Germinal center (tissue), 1 donor: ENCODE measurements at regions not wholly inside any gene's neighbourhood (a gene's known extent, or its start where the extent isn't known, plus 50 kb on each side); places are given as distances from the start of the nearest gene placed in this dataset.

Experiments
- DNase-seq: peaks from one replicate; pipeline ENCODE4 v3.0.0; 2012; ENCODE audit warnings: mixed read lengths, low spot score

DNA sequence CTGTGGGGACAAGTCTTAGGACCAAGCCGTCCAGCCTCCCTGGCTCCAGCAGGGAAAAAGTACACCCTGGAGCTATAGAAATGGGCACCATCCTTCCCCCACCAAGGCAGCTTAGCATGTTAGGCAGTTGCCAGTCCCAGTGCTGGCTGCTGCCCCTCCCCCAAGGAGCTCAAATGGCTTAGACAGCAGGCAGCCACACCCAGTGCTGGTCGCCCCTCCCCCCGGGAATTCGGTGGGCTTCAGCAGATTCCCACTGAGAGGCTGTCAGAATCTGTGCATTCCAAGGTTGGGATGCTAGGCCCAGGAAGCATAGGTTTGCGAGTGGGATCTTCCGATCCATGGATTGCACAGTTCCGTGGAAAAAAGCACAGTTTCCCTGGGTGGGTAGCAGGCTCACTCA lies 105.2 kb upstream of the ITGA1 start:
- no peak for DNase-seq

DNA sequence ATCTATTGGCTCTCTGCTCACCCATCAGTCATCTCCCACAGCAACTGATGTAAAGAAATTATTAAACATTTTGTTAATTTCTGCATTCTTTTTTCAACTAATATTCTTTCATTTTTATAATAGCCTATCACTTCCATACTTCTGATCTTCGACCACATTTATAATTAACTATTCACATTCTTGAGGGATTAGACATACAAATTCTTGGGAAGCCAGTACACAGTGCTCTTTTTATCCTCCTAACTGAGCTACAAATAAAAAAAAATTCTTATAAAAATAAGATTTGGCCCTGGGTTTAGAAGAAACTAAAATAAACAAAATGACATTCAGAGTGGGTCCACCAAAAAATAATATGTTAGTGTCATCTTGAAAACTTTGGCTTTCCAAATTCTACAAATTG lies 103.7 kb upstream of the ITGA1 start:
- DNase-seq: no peak

DNA sequence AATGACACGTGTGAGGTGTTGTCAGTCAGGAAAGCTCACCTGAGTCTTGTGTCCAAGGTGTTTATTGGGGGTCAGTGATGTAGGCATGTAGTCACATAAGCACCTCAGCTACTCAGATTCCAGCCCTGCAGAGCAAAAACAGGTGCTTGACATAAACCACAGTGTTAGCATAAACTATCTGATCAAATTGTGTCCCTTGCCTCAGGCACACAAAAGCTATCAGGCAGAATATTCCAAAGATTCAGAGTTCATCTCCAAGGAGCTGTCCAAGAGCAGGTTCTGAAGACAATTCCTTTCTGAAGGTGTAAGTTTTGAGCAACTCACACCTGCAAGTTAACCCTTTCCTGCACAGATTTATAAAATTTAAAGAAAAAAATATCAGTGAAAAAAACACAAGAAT lies 102.2 kb upstream of the ITGA1 start:
- DNase-seq: no peak

DNA sequence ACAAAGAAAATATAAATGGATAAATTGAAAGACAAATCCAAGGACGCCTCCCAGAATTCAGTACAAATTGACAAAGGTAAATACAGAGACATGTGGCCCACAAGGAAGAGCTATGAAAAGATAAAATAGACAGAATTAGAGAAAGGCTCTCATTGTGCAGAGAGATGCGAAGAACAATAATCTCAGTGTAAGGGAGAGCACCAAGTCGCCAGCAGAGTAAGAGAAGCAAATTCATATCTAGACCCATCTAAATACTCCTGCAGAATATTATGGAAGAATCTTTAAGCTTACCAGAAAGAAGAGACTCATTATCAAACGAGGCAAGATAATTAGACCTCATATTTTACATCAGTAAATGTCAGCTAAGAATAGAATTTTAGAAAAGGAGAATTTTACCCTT lies 101.7 kb upstream of the ITGA1 start:
- no peak for DNase-seq

DNA sequence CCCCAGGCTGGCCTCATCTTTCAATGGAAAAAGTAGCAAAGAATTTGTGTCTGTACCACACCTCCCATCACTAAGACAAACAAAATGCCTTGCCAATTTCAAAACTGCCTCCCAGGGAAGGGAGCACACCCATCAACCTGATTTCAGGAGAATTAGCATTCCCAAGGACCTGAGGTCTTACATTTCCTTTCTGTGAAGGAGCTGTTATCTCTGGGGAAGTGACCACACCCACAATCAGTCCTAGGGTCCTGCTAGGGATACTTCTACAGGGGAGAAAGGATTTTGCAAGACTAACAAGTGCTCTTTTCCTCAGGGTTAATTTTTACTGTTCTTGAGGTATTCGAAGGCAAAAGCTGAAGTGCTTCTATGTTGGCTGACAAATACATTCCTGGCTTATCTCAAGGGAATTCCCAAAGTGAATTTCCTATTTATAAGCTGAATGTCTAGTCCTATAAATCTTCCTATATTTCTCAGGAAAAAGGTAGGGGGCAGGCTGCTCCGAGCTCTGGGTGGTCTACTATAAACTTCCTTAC lies 97.4 kb upstream of the ITGA1 start:
- DNase-seq: no peak

DNA sequence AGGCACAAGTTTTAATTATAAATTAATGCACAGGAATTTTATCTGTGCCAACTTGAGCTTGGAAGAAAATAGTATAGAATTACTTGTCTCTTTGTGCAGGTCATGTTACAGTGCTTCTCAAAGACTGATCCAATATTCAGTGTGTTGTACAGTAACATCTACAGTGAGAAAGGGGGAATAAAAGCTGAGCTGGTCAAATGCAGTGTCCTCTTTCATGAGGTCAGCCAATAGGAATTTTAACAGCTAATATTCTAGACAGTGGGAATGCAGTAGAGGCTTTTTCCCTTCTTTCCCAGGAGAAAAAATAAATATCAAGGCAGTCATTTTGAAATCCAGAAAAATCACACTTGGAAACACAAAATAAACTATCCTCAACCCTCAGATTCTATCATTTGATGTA lies 95.7 kb upstream of the ITGA1 start:
- DNase-seq: no peak

DNA sequence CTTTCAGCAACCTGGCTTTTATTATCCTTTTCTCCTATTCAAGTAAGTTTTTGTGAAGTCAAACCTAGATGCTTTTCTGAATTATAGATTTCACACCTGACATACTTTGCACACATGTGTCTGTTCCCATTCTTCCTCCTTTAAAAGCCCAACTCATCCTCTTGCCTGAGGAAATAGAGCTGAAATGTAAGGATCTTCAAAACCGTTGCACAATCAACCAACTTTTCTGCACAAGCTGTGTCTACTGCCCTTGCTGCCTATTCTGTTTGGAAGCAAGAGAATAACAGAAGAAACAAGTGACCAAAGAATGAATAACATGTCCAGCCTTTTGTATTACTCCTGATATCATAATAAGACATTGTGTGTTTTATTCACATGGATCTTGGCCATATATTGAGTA lies 95.1 kb upstream of the ITGA1 start:
- no peak for DNase-seq

DNA sequence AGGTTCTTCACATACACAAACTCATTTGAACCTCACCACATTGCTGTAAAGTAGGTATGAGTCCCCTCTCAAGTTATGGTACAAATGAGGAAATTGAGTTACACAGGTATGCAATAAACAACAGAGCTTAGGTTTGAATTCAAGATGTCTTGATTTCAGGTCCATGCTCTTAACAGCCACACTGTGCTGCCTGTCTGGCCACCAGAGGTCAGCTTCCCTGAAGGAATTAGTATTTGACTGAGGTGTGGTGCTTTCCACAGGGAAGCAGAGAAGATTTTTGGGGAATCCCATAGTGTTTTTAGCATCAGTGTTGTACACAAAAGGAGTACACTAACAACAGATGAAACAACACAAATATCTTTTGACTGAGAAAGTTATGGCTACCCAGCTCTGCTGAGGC lies 94.4 kb upstream of the ITGA1 start:
- no peak for DNase-seq

DNA sequence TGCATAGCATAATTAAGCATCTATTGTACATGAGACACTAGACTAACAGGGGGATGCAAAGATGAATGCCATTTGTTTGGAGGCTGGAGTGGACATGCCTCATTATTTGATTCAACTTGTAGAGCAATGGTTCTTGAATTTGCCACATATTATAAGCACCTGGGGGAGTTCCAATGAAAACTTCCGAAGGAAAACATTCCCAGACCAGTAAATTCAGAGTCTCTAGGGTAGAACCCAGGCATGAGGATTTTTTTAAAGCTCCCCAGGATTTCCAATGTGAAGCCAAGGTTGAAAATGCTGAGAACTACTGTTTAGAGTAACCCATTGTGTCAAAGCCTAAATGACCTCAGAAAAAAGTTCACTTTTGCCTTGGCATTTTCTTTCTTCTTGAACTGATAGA lies 93.9 kb upstream of the ITGA1 start:
- DNase-seq: no peak

DNA sequence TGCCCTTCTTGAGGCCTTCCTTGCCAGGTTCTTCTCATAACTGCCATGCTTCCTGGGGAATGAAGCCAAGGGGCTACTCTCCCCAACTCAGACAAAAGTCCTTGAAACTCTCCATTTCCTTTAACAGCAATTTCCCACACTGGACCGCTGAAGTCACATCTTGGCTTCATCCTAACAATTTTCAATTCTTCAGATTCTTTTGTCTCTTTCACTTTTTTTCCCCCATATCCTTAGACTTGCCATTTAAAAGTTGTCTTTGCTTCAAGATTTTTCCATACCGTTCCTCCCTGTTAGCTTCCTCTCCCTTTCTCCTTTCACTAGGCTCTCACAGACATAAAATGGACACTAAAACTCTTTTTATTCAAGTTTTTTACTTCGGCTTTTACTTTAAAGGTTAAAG lies 93.1 kb upstream of the ITGA1 start:
- no peak for DNase-seq

DNA sequence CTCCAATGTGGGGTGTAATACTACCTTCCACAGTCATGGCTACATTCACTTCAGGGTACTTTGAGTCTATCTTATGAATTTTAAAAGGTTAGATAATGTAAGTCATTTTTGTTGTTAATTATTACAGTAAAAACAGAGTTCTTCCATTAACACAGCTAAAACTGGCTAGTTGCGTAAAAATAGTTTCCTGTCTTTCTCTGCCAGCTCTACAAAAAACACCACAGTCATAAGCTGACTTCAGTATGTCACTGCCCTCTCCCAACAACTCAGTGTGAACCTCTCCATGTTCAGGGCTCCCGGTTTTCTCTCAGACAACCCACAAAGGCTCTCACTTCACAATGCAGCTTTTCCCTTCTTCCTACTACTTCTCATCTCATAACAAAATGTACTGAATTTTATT lies 84.8 kb upstream of the ITGA1 start:
- DNase-seq: no peak

DNA sequence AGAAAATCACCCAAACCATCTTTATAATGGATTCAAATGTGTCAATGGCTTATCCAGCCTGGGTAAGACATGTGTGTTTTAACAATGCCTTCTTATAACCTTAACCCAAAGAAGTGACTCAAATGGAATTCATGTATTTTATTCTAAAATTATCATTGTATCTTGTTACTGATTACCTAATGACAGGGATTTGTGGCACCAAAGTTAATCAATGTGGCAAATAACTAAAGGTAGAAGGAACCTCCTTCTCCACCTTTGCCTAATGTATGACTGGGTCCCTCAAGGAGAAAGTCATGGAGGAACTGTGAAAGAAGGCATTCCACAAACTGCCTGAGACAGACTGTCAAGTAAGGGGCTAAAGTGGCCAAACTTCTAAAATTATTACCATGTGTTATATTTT lies 84.4 kb upstream of the ITGA1 start:
- DNase-seq: no peak

DNA sequence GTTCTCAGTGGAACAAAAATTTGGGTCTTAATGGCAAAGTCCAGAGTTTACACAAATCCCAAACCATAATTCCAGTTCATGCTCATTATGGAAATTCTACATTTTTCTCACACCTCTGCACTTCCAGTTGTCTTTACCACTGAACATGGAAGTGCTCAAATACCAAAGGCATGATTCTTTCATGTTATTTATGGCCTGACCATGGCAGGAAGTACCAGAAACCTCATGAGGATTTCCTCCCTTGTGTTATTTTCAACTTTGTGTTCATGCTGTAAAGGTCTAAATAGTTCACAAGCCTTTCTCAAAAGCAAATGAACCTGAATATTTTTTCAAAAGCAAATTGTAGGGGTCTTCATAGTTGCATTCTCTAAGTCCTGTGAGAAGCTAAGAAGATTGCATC lies 82.0 kb upstream of the ITGA1 start:
- no peak for DNase-seq

DNA sequence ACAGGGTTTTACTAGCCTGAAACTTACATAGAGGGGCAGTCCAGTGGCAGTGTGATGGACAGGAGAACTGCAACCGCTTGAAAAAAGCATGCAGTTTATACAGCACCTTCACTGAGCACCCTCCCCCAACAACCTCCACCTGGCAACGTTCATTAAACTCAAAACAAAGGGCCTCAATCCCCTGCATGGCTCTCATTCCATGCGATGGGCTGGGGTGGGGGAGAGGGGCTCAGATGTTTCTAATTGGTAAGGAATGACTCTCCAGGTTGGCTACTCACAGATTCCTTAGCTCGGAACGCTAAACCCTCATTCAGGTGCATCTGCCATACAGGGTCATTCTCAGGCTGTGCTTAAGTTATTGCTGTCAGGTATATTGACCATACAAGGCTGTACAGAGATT lies 80.9 kb upstream of the ITGA1 start:
- DNase-seq: no peak

DNA sequence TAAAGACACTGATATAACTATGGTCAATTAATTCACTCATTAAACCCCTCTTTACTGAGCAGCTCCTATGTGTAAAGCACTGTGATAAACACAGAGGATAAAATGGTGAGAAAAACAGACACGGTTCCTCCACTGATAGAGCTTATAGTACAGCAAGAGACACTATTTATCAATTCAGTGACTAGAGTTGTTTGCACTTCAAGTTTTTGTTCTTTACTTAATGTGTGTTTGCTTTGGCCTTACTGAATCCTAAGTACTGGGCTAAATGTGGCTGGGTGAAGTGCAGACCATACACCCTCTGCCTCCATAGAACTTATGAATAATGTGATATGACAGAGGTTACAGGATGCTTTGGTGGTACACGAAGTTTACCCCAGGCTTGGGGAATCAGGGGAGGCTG lies 80.1 kb upstream of the ITGA1 start:
- DNase-seq: no peak

DNA sequence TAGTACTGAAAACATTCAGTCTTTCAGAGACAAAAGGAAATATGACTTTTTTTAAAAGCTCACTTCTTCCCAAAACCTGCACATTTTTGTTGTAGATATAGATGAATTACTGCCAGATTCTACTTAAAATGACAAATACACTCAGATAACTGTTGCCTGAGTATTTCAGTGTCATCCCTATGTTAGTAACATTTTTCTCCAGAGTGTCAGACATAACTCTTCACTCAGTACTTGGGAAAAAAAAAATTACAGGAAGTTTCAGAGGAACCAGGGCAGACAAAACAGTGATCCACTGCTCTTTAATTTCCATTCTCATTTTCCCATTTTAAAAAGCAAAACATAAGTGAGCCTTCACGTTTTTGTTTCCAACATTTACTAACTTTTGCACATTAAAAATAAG lies 79.3 kb upstream of the ITGA1 start:
- DNase-seq: no peak

DNA sequence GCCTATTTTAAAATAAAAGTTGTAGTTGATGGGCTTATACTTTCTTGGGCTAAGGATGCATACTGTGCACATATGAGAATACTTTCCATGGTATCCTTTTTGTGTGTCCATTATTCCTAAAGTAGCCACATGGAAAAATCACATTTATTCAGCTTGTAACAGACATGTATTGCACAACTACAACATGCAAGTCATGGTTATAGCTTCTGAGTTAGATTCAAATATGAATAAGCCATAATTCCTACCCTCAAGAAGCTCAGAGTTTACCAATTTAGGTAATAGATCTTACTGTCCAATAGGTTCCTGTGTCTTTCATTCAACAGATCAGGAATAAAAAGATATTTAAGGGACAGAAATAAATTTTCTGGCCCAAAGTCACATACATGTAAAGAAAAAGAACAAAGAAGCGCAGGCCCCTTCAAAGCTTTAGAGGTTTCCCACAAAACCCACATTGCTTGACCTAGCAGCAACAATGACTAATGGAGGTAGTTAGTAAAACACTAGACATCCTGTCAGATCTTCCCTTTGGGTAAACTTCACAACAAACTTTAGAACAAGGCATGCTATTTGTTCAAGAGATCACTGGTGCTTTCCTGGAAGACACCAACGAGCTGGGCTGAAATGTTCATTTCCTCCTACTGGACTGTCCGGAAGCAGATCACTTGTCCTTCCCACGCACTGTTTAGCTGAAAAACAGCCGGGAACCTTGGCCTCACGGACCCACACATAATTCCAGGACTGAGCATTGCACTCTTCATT lies 78.4 kb upstream of the ITGA1 start:
- DNase-seq: no peak

DNA sequence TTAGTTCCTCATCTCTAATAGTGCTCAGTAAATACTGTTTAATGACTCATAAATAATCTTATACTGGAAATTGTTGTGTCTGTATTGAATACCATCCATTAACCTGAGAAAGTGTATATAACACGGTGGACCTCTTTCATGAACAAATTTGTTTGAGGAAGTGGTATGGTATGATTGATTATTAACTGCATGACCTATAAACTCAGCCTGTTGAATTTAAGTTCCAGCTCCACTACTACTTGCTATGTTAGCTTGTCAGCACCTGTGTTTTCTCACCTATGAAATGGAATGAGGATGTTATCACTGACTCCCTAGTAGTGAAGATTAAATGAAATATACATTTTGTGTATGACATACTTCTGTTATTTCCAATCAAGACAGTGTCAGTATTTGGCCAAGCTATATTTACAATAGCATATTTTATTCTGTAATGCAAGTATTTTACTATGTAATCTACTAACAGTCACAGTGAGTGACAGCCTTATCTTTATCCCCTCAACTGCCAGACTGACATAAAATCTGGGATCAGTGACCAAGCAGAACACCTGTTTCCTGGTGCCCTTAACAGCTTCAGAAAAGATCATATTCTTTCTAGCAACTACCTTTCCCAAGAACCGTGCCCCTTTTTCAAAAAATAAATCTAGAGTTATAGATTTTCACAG lies 77.3 kb upstream of the ITGA1 start:
- DNase-seq: no peak

DNA sequence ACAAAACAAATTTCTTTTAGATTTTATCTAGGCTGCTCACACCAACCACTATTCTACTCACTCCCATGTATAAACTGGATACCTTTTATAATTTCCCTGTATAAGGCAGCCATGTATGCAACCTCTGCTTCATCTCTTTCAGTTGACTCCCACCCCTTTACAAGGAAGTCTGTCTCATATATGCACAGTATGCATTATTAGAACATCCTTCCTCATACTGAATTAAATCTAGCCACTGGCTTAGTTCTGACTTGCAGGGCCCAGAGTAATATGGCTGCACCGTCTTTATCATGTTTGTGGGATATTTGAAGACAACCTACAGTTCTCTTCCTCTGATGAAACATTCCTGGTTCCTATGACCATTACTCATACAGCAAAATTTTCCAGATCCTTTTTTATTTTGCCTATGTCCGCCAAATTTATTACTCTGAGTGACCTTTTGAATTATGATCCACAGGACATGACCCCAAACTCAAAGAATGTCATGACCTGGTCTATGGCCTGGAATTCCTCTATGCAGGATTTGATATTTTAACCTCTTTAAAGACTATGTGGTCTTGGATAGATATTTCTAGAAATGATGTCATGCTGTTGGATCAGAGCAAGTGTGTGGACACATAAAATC lies 76.6 kb upstream of the ITGA1 start:
- DNase-seq: no peak

DNA sequence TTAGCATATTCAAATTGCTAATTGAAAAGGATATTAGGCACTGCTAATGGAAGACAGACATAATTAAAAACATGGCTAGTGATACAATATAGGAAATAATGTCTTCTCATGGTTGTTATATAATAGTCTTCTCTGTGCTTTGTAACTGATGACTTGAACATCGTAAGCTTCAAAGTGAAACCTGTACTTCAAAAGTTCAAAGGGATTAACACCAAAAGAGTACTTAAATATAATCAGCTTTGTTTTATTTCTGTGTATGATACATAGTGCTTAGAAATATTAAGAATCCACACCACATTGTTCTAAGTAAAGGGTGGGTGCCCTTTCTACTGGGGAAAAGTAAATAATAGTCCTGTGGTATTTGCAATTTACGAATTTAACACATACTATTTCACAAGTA lies 75.4 kb upstream of the ITGA1 start:
- DNase-seq: no peak

DNA sequence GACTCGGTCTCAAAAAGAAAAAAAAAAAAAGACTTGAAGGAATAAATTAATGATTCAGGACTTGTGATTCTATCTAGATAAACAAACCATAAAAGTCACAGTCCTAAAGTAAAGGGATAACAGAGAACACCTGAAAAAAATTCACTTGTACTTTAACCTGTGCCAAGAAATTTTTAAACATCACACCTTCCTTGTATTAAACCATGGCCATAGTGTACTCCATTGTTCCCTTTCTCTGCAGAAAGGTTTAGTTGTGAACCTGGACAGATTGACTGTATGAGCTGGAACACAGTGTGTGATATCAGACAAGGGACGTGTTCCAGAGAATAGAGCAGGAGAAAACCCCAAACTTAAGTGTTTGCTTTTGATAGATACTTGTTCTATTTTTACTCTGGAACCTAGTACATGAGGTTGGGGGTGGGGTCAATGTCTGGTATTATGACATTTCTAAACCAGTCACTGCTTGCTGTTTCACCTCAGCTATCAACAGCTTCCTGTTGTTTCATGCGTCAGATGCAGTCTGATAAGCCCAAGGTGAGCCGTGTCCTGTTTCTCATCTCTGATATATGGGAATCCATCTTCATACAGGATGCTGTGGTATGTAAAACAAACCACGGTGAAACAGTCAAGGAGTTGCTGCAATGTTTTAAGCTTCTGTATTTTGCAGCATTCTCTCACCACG lies 62.5 kb upstream of the ITGA1 start:
- no peak for DNase-seq

DNA sequence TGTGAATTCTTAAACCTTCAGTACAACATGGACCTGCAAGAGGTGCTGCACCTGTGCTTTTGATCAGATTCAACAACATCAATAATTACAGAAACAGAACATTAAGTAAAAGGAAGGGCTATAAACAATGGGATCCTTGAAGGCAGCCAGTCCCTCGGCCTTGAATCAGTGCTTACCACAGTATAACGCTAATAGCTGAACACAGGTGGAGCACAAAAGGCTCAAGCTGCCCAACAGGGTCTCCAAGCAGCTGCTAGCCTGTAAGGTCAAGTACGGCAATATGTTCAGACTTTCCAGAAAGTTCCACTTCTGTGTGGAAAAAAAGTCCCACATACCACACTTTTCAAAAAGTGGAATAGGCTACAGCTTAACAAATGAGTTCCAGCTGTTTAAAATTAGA lies 61.9 kb upstream of the ITGA1 start:
- no peak for DNase-seq

DNA sequence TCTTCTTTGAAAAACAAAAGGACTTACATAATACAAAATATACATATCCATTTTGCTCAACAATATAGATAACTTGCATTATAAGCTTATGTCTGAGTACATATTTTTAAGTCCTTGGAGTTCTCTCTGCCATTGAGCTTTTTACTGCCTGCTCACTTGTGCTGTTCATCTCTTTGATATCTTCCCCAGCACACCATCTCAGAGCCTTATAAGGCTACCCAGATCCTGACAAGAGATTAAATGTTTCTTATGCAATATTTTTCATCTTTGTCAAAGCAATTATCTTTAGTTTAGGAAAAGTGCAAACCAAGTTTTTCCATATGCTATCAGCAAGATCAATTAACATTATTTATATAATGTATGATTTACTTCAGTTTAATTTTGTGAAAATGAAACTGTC lies 60.7 kb upstream of the ITGA1 start:
- DNase-seq: no peak
